GM10266 (cell line): ENCODE measurements at regions not wholly inside any gene's neighbourhood (a gene's known extent, or its start where the extent isn't known, plus 50 kb on each side); places are given as distances from the start of the nearest gene placed in this dataset.

Source experiments
- DNase-seq: peaks from one replicate; pipeline ENCODE4 v3.0.0; 2012; ENCODE audit errors: extremely low spot score
- TF ChIP-seq, protein P1 (sequence below): IDR thresholded peaks from 2 replicates; pipeline ENCODE4 v1.5.1; 2012; ENCODE audit warnings: mild to moderate bottlenecking, low read depth; ENCODE audit not compliant: control insufficient read depth, insufficient read depth; ENCODE audit errors: missing control alignments

DNA sequence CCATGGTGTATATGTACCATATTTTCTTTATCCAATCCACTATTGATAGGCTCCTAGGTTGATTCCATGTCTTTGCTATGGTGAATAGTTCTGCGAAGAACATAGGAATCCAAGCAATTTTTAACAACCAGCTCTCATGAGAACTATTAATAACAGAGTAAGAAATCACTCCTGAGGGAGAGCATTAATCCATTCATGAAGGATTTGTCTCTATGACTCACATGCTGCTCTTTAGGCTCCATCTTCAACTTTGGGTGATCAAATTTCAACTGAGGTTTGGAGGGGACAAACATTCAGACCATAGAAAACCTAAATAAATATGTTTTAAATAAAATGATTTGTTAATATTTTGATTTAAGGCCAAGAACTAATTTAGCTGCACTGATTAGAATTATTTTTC, 147.4 kb downstream of the NSUN3 start:
- TF ChIP-seq, protein P1, sequence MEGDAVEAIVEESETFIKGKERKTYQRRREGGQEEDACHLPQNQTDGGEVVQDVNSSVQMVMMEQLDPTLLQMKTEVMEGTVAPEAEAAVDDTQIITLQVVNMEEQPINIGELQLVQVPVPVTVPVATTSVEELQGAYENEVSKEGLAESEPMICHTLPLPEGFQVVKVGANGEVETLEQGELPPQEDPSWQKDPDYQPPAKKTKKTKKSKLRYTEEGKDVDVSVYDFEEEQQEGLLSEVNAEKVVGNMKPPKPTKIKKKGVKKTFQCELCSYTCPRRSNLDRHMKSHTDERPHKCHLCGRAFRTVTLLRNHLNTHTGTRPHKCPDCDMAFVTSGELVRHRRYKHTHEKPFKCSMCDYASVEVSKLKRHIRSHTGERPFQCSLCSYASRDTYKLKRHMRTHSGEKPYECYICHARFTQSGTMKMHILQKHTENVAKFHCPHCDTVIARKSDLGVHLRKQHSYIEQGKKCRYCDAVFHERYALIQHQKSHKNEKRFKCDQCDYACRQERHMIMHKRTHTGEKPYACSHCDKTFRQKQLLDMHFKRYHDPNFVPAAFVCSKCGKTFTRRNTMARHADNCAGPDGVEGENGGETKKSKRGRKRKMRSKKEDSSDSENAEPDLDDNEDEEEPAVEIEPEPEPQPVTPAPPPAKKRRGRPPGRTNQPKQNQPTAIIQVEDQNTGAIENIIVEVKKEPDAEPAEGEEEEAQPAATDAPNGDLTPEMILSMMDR: no peak
- no peak for DNase-seq

DNA sequence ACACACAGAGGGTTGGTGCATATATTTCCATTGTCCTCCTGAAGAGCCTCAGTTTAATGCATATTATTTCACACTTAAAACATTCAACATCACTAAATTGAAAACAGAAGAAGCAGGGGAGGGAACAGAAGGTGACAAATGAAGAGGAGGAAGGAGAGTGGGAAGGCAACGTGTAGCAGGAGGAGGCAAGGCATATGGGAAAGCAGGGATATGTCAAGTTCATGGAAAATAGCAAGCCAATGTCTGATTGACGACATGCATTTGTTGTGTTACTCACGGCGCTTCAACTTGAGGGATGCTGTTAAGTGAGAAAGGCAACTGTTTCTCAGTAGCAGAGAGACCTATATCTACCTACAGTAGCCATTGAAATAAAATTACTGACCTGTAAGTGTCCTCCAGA, 154.5 kb downstream of the NSUN3 start:
- no peak for DNase-seq
- TF ChIP-seq, protein P1: no peak

DNA sequence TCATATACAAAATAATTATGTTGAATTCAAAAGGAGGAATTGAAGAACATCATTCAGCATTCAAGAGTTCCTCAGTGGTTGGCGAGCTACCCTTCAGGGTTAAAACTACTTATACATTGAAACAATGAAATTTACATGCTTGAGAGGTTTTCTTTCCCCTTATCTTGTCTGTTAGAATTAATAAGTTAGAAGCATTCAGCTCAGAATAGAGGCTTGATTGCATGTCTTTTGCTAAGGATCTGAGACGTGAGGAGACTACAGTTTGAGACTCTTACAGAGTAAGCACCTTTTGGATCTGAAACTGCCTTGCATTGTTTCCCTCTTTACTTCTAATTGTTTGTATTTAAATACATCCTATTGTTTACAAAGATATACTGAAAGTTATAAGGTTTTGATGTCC, 157.6 kb downstream of the NSUN3 start:
- TF ChIP-seq, protein P1: no peak
- DNase-seq: no peak

DNA sequence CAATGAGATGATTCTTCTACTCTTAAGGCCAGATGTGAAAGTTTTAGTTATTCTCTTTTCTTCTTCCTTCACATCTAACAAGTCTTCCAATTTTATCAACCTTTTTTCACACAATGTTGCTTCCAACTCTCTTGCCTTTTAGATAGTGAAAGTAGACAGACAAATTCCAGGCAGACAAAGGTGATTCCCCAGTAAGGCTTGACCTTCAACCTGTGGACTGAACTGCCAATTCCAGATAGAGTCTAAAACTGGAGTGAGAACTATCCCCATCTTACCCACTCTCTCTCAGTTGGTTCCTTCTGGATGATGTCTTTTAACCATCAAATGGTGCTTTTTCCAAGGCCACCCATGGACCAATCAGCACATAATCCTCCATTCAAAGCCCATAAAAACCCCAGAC, 159.0 kb downstream of the NSUN3 start:
- TF ChIP-seq, protein P1: no peak
- no peak for DNase-seq

DNA sequence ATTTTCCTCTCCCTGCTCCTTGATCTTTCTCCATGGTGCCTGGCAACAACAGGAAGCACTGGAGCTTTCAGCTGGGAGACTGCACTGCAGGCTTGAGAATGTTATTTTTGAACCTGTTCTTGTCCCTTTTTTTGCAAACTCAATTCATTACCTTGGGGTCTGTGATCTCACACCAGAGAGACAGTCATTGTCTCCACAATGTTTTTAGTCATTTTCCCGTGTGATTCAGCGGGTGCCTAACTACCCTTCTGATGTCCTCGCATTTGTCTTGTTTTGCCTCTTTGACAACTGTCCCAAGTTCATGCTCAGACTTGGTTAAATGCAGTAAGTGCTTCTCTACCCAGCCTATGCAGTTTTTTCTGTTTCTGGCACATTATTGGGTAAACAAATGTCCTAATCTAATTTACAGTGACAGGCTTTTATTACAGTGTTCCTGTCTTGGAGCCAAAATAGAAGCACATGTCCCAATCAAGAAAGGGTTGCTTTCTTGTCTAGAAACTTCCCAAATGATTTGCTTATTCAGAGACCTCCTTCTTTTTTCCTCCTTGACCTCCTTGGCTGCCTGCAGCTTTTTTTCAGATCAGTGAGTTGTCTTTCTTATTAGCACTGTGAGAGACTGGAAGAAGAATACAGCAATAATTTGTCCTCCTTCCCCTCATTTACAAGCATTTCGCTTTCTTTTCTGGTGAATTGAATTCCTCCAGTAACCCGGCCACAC, 162.4 kb downstream of the NSUN3 start:
- TF ChIP-seq, protein P1: no peak
- no peak for DNase-seq

DNA sequence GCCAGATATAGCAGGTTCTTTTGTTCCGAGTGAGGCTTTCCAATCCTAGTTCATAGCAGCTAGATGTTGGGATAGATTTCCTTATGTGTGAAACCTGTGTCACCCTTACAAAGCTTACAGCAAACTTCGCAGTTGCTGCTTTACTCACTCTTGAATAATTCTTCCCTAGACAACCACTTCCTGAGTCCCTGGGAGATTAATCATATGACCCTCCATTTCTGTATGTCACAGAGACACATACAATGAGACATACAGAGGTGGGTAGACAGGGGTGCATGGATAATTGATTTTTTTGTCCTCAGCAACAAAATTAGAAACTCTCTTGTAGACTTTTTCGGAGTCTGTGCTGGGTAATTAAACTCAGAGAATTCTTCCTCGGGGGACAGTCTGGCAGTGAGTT, 163.2 kb downstream of the NSUN3 start:
- DNase-seq: no peak
- TF ChIP-seq, protein P1: no peak

DNA sequence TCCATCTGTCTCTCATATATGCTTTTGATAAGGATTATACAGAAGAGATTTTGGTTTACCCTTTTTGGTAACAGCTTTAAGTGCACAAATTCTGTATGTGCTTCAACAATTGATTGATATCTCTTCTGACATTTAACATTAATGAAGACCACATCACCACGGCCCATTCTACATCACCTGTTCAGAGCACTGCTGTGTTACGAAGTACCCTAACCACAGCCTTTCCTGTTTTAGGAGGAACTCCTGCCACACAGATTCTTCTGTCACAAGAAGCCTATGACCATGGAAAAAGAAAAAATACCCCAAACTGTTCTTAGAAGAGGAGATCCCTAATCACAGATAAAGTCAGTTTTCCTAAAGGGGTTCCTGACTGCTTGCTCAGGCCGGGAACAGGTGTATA, 170.1 kb downstream of the NSUN3 start:
- TF ChIP-seq, protein P1: no peak

More for the DNA sequence above, 170.1 kb downstream of the NSUN3 start:
- DNase-seq: no peak
